VCaP (cell line): ENCODE measurements at regions not wholly inside any gene's neighbourhood (a gene's known extent, or its start where the extent isn't known, plus 50 kb on each side); places are given as distances from the start of the nearest gene placed in this dataset.
A peak's percentile ranks its signal among the peaks of the same experiment; 100 is the strongest.

Experiments used
- H3K27ac ChIP-seq: fragments of 450-650 bp; 2 replicates; pipeline ENCODE4 v1.5.1; 2017
- TF ChIP-seq, protein P1 (sequence below): fragments of 450-650 bp; conservative IDR thresholded peaks from 2 replicates; pipeline ENCODE4 v1.5.1; 2017; ENCODE audit warnings: mild to moderate bottlenecking, moderate library complexity

DNA sequence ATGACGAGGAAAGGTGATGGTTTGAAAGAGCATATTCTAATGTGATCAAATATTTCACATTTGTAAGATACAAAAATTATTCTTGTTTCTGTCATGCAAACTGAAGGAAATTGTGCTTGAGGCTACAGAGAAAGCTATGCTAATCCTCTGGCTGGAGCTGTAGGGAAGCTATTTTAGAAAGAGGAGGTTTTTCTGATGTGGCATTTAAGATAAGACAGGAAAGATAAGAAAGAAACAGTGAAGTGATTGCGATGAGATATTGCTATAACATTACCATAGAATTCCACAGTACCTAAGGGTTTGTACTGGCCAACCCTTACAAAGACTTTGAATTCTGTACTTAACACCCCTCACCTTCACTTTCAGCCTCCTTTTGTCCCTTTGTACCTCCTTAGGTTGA, 205.2 kb upstream of the LMCD1 start:
- TF ChIP-seq, protein P1, sequence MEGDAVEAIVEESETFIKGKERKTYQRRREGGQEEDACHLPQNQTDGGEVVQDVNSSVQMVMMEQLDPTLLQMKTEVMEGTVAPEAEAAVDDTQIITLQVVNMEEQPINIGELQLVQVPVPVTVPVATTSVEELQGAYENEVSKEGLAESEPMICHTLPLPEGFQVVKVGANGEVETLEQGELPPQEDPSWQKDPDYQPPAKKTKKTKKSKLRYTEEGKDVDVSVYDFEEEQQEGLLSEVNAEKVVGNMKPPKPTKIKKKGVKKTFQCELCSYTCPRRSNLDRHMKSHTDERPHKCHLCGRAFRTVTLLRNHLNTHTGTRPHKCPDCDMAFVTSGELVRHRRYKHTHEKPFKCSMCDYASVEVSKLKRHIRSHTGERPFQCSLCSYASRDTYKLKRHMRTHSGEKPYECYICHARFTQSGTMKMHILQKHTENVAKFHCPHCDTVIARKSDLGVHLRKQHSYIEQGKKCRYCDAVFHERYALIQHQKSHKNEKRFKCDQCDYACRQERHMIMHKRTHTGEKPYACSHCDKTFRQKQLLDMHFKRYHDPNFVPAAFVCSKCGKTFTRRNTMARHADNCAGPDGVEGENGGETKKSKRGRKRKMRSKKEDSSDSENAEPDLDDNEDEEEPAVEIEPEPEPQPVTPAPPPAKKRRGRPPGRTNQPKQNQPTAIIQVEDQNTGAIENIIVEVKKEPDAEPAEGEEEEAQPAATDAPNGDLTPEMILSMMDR, result no peak

DNA sequence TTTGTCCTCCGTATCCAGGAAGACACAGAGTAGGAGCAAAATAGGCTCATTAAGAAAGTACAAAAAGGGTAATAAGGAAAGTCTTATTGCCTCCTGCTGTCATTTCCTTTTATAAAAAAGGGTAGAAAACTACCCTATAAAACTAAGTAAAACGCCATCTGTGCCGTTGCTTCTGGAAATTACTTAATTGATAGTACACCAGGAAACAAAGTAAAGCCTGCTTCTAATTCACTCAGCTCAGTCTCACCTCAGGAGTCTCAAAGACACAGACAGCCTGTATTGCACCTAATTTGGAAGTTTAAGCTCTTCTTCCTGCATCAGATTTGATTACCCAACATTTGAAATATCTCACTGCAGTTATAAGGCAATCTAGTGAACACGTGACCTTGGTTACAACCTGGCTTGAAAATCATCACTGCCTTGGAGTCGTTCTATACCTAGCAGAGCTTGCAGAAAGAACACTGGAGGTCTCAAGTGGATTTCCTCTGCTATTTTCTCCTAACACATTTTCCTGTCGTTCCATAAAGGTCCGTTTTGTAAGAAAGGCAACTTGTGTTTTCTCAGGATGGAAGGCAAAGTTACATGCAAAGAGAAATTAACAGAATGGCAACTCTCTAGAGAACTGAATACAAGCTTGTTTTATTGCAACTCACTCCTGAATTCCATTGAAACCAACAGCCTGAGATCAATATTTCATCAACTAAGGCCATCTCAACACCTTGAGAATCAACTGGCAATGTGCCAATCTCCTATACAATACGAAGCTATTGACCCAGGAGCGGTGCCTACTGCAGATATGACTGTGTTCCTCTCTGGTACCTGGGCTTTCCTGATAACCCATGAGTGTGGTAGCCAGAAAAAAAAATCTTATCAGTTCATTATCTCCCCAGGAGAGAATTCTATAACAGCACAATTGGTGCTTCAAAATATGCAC, 203.3 kb upstream of the LMCD1 start:
- no peak overlapping the region for H3K27ac ChIP-seq
- TF ChIP-seq, protein P1, result no peak

More for the DNA sequence above, 205.2 kb upstream of the LMCD1 start:
- H3K27ac ChIP-seq, result peak overlapping the region; percentile 81; the same call in 1 of the 2 replicates

DNA sequence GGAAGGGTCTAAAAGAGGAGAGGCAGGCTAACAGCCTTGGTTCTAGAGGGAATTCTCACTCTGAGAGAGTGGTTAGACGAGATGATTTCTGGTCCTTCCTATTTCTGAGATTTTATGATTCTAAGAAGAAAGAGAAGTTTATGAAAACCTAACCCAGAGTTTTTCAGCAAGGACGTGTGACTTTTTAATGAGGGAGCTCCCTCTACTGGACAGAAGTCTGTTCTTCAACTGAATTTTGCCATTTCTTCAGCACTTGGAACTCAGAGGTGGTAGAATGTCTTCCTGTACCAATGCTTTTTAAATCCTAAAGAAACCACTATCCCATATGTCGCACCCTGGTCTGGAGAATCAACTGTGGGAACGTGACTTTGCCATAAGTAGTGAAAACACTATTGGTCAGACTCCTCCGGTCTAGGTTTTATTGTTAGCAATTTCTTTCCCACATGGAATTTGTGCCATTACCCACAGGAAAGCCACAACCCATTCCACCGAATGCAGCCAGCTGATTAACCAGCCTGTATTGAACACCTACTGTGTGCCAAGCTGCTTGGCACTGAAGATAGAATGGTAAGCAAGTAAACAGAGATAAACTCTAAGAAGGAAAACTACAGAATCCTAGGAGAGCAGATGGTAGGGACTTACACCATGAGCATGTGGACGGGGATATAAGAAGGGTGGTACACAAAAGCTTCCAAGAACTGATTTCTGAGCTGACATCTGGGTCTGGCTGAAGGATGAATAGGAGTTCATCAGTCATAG, 199.5 kb upstream of the LMCD1 start:
- TF ChIP-seq, protein P1, result peak; percentile 90
- H3K27ac ChIP-seq, result peak overlapping the region; percentile 77; the same call in 1 of the 2 replicates

DNA sequence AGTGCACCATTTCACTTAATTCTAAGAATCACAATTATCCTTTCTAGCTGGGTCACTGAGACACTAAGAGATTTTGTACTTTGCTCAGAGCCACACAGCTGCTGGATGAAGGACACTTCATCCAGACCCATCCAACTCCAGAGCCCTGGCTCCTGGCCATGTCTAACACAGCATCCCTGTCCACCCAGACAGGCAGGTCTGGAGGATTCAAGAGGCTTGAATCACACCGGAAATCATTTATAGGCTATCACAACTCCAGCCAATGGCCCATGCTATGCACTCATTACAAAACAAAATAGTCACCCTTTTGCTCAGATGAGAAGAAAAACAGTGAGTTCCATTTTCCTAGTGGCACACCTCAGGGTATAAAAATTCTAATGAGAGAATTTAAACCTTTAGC, 198.2 kb upstream of the LMCD1 start:
- H3K27ac ChIP-seq, result peak overlapping the region; percentile 77
- TF ChIP-seq, protein P1, result no peak

DNA sequence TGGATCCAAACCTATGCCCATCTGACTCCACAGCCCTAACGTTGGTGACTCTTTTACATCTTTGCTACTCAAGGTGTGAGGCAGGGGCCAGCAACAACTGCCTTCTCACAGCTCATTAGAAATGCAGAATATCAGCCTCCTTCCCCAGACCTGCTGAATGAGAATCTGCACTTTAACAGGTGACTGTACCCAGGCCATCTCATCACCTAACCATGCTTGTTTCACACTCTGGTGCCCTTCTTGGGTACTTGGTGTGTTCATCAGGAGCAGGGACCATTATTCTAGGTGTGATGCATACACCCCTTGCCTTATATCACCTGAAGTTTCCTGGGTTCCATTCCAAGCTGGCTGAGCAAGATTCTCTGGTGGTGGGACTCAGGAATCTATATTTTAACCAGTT, 196.3 kb upstream of the LMCD1 start:
- H3K27ac ChIP-seq, result peak overlapping the region; percentile 72; the same call in 1 of the 2 replicates
- TF ChIP-seq, protein P1, result no peak

DNA sequence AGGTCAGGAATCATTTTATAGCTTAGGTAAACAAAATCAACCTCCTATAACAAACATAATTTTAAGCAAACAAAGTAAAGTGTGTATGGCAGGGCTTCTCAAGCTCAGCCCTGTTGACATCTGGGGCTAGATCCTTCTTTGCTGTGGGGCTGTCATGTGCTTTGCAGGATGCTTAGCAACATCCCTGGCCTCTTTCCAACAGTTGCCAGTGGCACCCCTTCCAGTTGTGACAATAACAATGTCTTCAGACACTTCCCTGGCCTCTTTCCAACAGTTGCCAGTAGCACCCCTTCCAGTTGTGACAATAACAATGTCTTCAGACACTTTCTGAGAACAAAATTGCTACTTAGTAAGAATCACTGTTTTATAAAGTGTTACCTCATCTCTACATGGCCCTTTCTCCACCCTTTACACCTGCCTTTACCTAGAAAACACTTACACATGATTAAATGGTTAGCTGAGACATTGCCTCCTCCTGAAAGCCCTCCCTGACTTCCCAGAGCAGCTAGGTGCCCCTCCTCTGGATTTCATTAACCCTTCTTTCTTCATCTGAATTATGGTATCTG, 194.0 kb upstream of the LMCD1 start:
- peak overlapping the region; percentile 72 for H3K27ac ChIP-seq
- TF ChIP-seq, protein P1, result no peak

DNA sequence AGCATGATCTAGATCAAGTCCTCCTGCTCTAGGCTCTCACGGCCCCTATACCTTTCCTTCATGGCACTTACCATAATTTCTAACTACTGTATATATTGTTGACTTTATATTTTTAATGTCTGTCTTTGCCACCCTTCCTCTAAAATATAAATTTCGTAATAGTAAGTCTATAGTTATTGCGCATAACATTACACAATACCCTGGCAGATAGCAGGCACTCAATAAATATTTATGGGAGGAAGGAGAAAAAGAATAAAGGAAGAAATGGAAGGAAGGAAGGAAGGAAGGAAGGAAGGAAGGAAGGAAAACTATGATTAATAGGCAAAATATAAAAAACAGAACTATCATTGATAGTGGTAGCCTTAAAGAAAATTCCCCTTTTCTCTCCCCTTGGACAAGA, 190.3 kb upstream of the LMCD1 start:
- TF ChIP-seq, protein P1, result no peak
- H3K27ac ChIP-seq, result no peak overlapping the region
